Testis (tissue), 2 donors: ENCODE measurements at regions not wholly inside any gene's neighbourhood (a gene's known extent, or its start where the extent isn't known, plus 50 kb on each side); places are given as distances from the start of the nearest gene placed in this dataset.

Experiments used
- DNase-seq: peaks from one replicate; pipeline ENCODE4 v3.0.0-alpha.2; 2019
- H3K27ac ChIP-seq, 2 donors: fragments of 200-600 bp; sonication (generic); one replicate each; pipeline ENCODE4 v1.5.1; 2019
- H3K27me3 ChIP-seq: fragments of 200-600 bp; sonication (generic); one replicate; pipeline ENCODE4 v1.5.1; 2019
- H3K36me3 ChIP-seq: fragments of 200-600 bp; sonication (generic); one replicate; pipeline ENCODE4 v1.5.1; 2017; ENCODE audit warnings: low read depth; ENCODE audit errors: missing control alignments
- H3K4me1 ChIP-seq: fragments of 200-600 bp; sonication (generic); one replicate; pipeline ENCODE4 v1.5.1; 2019
- H3K4me3 ChIP-seq, 2 donors: fragments of 200-600 bp; sonication (generic); one replicate each; pipeline ENCODE4 v1.5.1; 2017 to 2019
- H3K9me3 ChIP-seq: fragments of 200-600 bp; sonication (generic); one replicate; pipeline ENCODE4 v1.5.1; 2017
- CTCF ChIP-seq, 3 experiments: fragments of 450-650 bp in 2 of 3; fragments of 200-600 bp in 1 of 3; sonication (generic) in 1 of 3; IDR thresholded peaks; one replicate each; pipeline ENCODE4 v1.5.1; 2016 to 2019; ENCODE audit warnings: antibody characterized with exemption in 3 of 3, mild to moderate bottlenecking in 2 of 3, moderate library complexity in 1 of 3
- POLR2A ChIP-seq: fragments of 450-650 bp; IDR thresholded peaks from one replicate; pipeline ENCODE4 v1.6.1; 2017; ENCODE audit warnings: antibody characterized with exemption, mild to moderate bottlenecking, moderate library complexity
- WGBS, 2 donors: methylation state at CpG; one replicate each; pipeline ENCODE4 v1.1.5; 2018; 5-methylcytosine and 5-hydroxymethylcytosine counted together
- intact Hi-C: fragments of 100-400 bp; cut with DNase I; formaldehyde crosslinking; loops from one replicate; pipeline ENCODE4 v1.15.1; 2023; ENCODE audit warnings: low total_unique reads

DNA sequence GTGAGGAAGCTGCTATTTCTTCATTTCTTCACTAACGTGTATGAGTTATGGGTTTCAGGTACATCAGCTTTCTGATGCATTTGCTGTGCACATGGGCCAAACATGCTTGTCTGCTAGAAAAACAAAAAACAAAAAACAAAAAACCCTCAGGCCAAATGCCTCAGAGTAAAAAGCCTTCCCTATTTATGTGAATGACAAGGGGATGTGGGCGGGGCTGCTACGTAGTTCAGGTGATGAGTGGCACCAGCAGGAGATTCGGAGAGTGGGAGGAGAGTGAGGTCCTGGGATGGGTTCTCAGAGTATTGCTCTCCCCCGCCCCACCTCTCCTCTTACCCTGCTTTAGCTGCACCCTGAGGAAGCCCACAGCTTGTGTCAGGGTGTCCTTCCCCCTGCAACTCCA is 596.8 kb upstream of the JAG1 start:
- intact Hi-C loops, result no loop called here
- WGBS, 2 donors, result 88 to 90% methylated on average over 5 of the region's 5 CpGs

GRCh38 chr20:11271319-11271718 is 597.5 kb upstream of the JAG1 start:
- no peak overlapping the region for H3K4me3 ChIP-seq
- H3K36me3 ChIP-seq, result no peaks in the 10 kb centered on the region
- no peak overlapping the region for H3K27ac ChIP-seq
- DNase-seq, result no peak
- TF ChIP-seq CTCF (IDR thresholded peaks at IDR 0.05) (no peak), POLR2A (no peak)
- WGBS, 2 donors, result 78 to 79% methylated on average over 6 of the region's 6 CpGs
- H3K4me1 ChIP-seq, result no peaks in the 10 kb centered on the region
- H3K9me3 ChIP-seq, result no peaks in the 10 kb centered on the region
- H3K27me3 ChIP-seq, result no peaks in the 10 kb centered on the region
- intact Hi-C loops, result no loop called here

More for the DNA sequence above, 596.8 kb upstream of the JAG1 start:
- H3K9me3 ChIP-seq, result no peaks in the 10 kb centered on the region
- DNase-seq, result no peak
- no peaks in the 10 kb centered on the region for H3K27me3 ChIP-seq
- H3K27ac ChIP-seq, result no peak overlapping the region
- H3K36me3 ChIP-seq, result no peaks in the 10 kb centered on the region
- no peak overlapping the region for H3K4me3 ChIP-seq
- H3K4me1 ChIP-seq, result no peaks in the 10 kb centered on the region
- TF ChIP-seq POLR2A (no peak), CTCF (IDR thresholded peaks at IDR 0.05) (no peak)

DNA sequence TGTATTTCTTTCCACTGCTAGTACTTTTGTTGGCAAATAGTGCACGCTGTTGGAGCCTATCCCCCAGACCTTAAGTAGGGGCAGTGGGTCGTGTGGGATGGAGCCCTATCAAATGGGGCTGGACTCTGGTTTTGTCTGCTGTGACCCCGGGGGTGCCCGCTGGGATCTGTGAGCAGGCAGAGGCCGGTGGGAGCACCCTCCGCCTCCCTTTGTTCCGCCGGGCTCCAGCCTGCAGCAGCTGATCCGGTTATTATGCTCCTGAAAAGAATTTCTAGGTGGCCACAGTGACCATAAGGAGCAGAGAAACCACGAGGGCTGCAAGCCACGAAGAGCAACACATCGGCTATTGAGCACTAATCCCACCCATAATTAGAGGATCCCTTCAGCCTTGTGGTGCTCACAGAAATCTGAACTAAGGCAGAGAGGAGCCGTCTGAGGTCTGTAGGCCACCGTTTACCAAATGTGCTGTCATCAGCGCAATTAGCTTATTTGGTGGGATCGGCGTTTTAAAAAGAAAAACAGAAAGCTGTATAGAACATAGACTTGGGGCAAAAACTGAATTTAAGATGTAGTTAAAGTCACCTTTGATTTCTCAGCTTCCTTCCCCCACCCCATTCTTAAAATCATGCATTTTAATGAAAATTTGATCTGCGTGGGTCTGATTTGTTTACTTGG is 598.3 kb upstream of the JAG1 start:
- no peaks in the 10 kb centered on the region for H3K27me3 ChIP-seq
- WGBS, 2 donors, result 84 to 90% methylated on average over 15 to 18 of the region's 18 CpGs
- H3K4me1 ChIP-seq, result no peaks in the 10 kb centered on the region
- TF ChIP-seq CTCF (IDR thresholded peaks at IDR 0.05), result no peak
- H3K9me3 ChIP-seq, result no peaks in the 10 kb centered on the region
- no peak overlapping the region for H3K4me3 ChIP-seq
- no peaks in the 10 kb centered on the region for H3K36me3 ChIP-seq
- intact Hi-C loops, result no loop called here
- H3K27ac ChIP-seq, result no peak overlapping the region
- DNase-seq, result no peak

DNA sequence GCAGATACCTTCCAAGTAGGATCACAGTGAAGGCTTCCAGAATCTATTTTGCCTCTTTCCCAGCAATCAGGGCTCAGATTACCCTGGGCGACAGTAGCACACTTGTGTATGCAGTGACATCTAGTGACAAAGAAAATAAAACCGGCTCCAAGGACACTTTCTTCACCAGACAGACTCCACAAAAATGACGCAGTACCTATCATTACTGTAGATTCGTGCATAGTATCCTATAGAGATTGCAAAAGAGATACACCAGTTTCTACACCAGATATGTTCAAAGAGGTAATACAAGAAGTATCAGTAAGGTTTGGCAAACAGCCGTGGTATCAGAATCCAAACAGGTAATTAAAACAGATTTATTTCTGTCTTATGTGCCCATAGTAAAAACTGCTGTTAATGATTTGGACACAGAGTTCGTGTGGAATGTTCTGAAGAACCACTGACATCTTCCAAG is 600.4 kb upstream of the JAG1 start:
- peak; percentile 60 for DNase-seq
- no peaks in the 10 kb centered on the region for H3K36me3 ChIP-seq
- TF ChIP-seq CTCF (IDR thresholded peaks at IDR 0.05) (peak in 2 of 3 experiments; percentile 39 to 48), POLR2A (no peak)
- H3K27me3 ChIP-seq, result no peaks in the 10 kb centered on the region
- 25 to 36% methylated on average over 6 of the region's 6 CpGs for WGBS, 2 donors
- no peak overlapping the region for H3K27ac ChIP-seq
- intact Hi-C loops, result no loop called here
- H3K4me1 ChIP-seq, result no peaks in the 10 kb centered on the region
- H3K9me3 ChIP-seq, result no peaks in the 10 kb centered on the region
- H3K4me3 ChIP-seq, result no peak overlapping the region

DNA sequence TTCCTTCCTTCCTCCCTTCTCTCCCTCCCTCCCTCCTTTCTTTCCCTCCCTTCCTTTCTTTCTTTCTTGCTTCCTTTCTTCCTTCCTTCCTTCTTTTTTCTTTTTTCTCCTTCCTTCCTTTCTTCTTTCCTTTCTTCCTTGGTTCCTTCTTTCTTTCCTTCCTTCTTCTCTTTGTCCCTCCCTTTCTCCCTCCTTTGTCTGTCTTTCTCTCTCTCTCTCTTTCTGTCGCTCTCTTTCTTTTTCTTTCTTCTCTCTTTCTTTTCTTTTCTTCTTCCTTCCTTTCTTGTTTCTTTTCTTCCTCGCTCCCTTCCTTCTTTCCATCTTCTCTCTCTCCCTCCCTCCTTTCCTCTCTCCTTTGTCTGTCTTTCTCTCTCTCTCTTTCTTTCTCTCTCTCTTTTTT is 601.9 kb upstream of the JAG1 start:
- WGBS, 2 donors, result 93 to 94% methylated on average over 2 of the region's 2 CpGs
- DNase-seq, result no peak
- no peaks in the 10 kb centered on the region for H3K36me3 ChIP-seq
- H3K4me3 ChIP-seq, result no peak overlapping the region
- TF ChIP-seq POLR2A (no peak), CTCF (IDR thresholded peaks at IDR 0.05) (no peak)
- no peaks in the 10 kb centered on the region for H3K9me3 ChIP-seq
- no peaks in the 10 kb centered on the region for H3K4me1 ChIP-seq
- no peaks in the 10 kb centered on the region for H3K27me3 ChIP-seq
- intact Hi-C loops, result no loop called here
- H3K27ac ChIP-seq, result no peak overlapping the region
